ENCODE measurements at regions not wholly inside any gene's neighbourhood (a gene's known extent, or its start where the extent isn't known, plus 50 kb on each side); places are given as distances from the start of the nearest gene placed in this dataset.

GRCh38 chr1:187313115-187313514, 484.4 kb downstream of the PLA2G4A start:
- no peak for DNase-seq

- DNase-seq = no peak
These were observed 497.8 kb downstream of the PLA2G4A start for GRCh38 chr1:187326557-187326956.

GRCh38 chr1:187336441-187337168, 507.9 kb downstream of the PLA2G4A start:
- no peak for DNase-seq

- no peak for DNase-seq
These were observed 510.1 kb downstream of the PLA2G4A start for GRCh38 chr1:187338762-187339412.

GRCh38 chr1:187342495-187342894, 513.7 kb downstream of the PLA2G4A start:
- DNase-seq = no peak

GRCh38 chr1:187374082-187374481, 545.3 kb downstream of the PLA2G4A start:
- no peak for DNase-seq

- DNase-seq = no peak
These were observed 546.0 kb downstream of the PLA2G4A start for GRCh38 chr1:187374742-187375141.

GRCh38 chr1:187383366-187383765, 554.6 kb downstream of the PLA2G4A start:
- DNase-seq = no peak

- no peak for DNase-seq
These were observed 555.8 kb downstream of the PLA2G4A start for GRCh38 chr1:187384504-187384903.

- DNase-seq = no peak
These were observed 561.6 kb downstream of the PLA2G4A start for GRCh38 chr1:187390215-187390818.

GRCh38 chr1:187396226-187396625, 567.5 kb downstream of the PLA2G4A start:
- no peak for DNase-seq

GRCh38 chr1:187396929-187397796, 568.4 kb downstream of the PLA2G4A start:
- DNase-seq = no peak

- DNase-seq = peak; percentile 29
These were observed 579.7 kb downstream of the PLA2G4A start for GRCh38 chr1:187408212-187409004.

- DNase-seq = no peak
These were observed 580.6 kb downstream of the PLA2G4A start for GRCh38 chr1:187409341-187409740.

GRCh38 chr1:187411118-187411517, 582.4 kb downstream of the PLA2G4A start:
- no peak for DNase-seq

- no peak for DNase-seq
These were observed 584.8 kb downstream of the PLA2G4A start for GRCh38 chr1:187413405-187414169.

- DNase-seq = no peak
These were observed 586.3 kb downstream of the PLA2G4A start for GRCh38 chr1:187415065-187415464.

- no peak for DNase-seq
These were observed 588.8 kb downstream of the PLA2G4A start for GRCh38 chr1:187417520-187417919.

GRCh38 chr1:187433598-187433997, 604.8 kb downstream of the PLA2G4A start:
- no peak for DNase-seq

- DNase-seq = no peak
These were observed 613.9 kb downstream of the PLA2G4A start for GRCh38 chr1:187442603-187443002.

GRCh38 chr1:187443939-187444338, 615.2 kb downstream of the PLA2G4A start:
- no peak for DNase-seq

Data from T1000 (cell line).